ENCODE measurements at regions not wholly inside any gene's neighbourhood (a gene's known extent, or its start where the extent isn't known, plus 50 kb on each side); places are given as distances from the start of the nearest gene placed in this dataset.
A peak's percentile ranks its signal among the peaks of the same experiment; 100 is the strongest.

- no peak overlapping the region for H3K4me3 ChIP-seq (ENCODE audit: control insufficient read depth, low read depth, low read length)
- no peak for DNase-seq (ENCODE audit: low read depth)
- TF ChIP-seq CTCF (conservative IDR thresholded peaks at IDR 0.05; ENCODE audit: control insufficient read depth, insufficient read depth, low read depth, low read length): no peak
Measured at GRCh38 chr12:90298289-90298948, 589.8 kb upstream of the ATP2B1 start.

DNA sequence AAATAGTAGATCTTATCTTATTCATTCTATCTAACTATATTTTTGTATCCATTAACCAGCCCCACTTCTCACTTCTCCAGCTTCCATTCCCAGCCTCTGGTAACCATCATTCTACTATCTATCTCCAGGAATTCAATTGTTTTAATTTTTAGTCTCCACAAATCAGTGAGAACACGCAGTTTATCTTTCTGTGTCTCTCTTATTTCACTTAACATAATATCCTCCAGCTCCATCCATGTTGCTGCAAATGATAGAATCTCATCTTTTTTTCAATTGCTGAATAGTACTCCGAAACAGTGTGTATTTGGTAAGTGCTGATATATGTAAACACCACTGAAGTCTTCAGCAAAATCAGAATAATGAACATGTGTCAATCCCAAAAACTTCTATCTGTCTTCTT lies 587.2 kb upstream of the ATP2B1 start:
- no peak for TF ChIP-seq CTCF (conservative IDR thresholded peaks at IDR 0.05; ENCODE audit: control insufficient read depth, insufficient read depth, low read depth, low read length)
- no peak for DNase-seq (ENCODE audit: low read depth)
- no peak overlapping the region for H3K4me3 ChIP-seq (ENCODE audit: control insufficient read depth, low read depth, low read length)

DNA sequence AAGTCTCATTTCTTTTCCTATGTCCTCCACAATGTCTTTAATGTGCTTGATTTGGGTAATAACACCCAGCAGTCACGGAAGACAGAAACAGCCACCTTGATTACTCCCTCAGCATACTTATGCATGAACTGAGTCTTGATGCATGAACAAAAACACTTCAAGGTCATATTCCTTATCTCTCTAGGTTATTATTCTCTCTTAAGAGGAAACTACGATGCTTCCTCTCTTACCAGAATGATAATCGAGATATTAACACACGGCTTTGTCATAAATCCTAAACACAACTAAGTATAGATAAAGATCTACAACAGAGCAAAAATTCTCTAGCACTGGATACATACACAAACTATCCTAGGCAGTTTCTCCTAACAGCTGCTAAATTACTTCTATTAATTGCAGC lies 583.5 kb upstream of the ATP2B1 start:
- H3K4me3 ChIP-seq (ENCODE audit: control insufficient read depth, low read depth, low read length): no peak overlapping the region
- no peak for DNase-seq (ENCODE audit: low read depth)
- no peak for TF ChIP-seq CTCF (conservative IDR thresholded peaks at IDR 0.05; ENCODE audit: control insufficient read depth, insufficient read depth, low read depth, low read length)

GRCh38 chr12:90290980-90291975 lies 582.6 kb upstream of the ATP2B1 start:
- TF ChIP-seq CTCF (conservative IDR thresholded peaks at IDR 0.05; ENCODE audit: control insufficient read depth, insufficient read depth, low read depth, low read length): no peak
- no peak for DNase-seq (ENCODE audit: low read depth)
- H3K4me3 ChIP-seq (ENCODE audit: control insufficient read depth, low read depth, low read length): no peak overlapping the region

DNA sequence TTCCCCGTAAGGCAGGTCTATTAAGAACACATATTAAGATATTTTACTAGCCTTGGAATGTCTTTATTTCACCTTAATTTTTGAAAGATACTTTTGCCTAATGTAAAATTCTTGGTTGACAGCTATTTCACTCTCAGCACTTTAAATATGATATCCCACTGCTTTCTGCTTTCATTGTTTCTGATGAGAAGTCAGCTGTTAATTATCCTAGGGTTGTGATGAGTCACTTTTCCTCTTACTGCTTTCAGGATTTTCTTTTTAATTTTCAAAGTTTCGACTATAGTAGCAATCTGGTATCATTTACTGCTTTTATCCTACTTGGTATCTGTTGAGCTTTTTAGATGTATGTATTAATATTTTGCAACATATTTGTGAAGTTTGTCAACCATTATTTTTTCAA lies 578.9 kb upstream of the ATP2B1 start:
- H3K4me3 ChIP-seq (ENCODE audit: control insufficient read depth, low read depth, low read length): no peak overlapping the region
- DNase-seq (ENCODE audit: low read depth): peak; percentile 6
- TF ChIP-seq CTCF (conservative IDR thresholded peaks at IDR 0.05; ENCODE audit: control insufficient read depth, insufficient read depth, low read depth, low read length): no peak

DNA sequence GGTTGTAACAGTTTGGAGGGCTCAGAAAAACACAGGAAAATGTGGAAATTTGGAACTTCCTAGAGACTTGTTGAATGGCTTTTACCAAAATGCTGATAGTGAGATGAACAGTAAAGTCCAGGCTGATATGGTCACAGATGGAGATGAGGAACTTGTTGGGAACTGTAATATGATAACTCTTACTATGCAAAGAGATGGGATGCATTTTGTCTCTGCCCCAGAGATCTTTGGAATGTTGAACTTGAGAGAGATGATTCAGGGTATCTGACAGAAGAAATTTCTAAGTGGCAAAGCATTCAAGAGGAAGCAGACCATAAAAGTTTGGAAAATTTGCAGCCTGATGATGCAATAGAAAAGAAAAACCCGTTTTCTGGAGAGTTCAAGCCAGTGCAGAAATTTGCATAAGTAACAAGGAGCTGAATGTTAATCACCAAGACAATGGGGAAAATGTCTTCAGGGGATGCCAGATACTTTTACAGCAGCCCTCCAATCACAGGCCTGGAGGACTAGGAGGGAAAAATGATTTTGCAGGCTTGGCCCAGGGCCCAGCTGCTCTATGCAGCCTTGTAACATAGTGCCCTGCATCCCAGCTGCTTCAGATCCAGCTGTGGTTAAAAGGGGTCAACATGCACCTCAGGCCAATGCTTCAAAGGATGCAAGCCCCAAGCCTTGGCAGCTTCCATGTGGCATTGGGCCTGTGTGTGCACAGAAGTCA lies 572.7 kb upstream of the ATP2B1 start:
- no peak overlapping the region for H3K4me3 ChIP-seq (ENCODE audit: control insufficient read depth, low read depth, low read length)
- no peak for TF ChIP-seq CTCF (conservative IDR thresholded peaks at IDR 0.05; ENCODE audit: control insufficient read depth, insufficient read depth, low read depth, low read length)
- DNase-seq (ENCODE audit: low read depth): no peak

All from fibroblast of mammary gland (primary cell).